DOHH2 (cell line): ENCODE measurements at regions not wholly inside any gene's neighbourhood (a gene's known extent, or its start where the extent isn't known, plus 50 kb on each side); places are given as distances from the start of the nearest gene placed in this dataset.
A peak's percentile ranks its signal among the peaks of the same experiment; 100 is the strongest.

Source experiments
- H3F3A ChIP-seq: fragments of 200-600 bp; sonication (generic), shearing (Covaris generic); 2 replicates; pipeline ENCODE4 v1.6.0; 2016; ENCODE audit warnings: antibody characterized with exemption, mild to moderate bottlenecking; ENCODE audit not compliant: control insufficient read depth, insufficient read depth
- H3K27ac ChIP-seq: fragments of 200-600 bp; sonication (generic); 2 replicates; pipeline ENCODE4 v1.5.1; 2014; ENCODE audit warnings: low read depth, mild to moderate bottlenecking, low read length, moderate library complexity
- H3K27me3 ChIP-seq: fragments of 200-600 bp; sonication (generic); 2 replicates; pipeline ENCODE4 v1.6.1; 2014; ENCODE audit warnings: mild to moderate bottlenecking, low read length, mixed read lengths; ENCODE audit not compliant: control insufficient read depth
- H3K36me3 ChIP-seq: fragments of 200-600 bp; sonication (generic); 2 replicates; pipeline ENCODE4 v1.6.1; 2014; ENCODE audit warnings: mild to moderate bottlenecking, low read length, moderate library complexity, mixed read lengths; ENCODE audit not compliant: control insufficient read depth
- H3K4me1 ChIP-seq: fragments of 200-600 bp; sonication (generic); 2 replicates; pipeline ENCODE4 v1.6.1; 2014; ENCODE audit warnings: mild to moderate bottlenecking, low read length, mixed read lengths; ENCODE audit not compliant: control insufficient read depth
- H3K4me2 ChIP-seq: fragments of 200-600 bp; sonication (generic); 2 replicates; pipeline ENCODE4 v1.6.0; 2014; ENCODE audit warnings: mild to moderate bottlenecking, low read length, moderate library complexity
- H3K4me3 ChIP-seq: fragments of 200-600 bp; sonication (generic); 2 replicates; pipeline ENCODE4 v1.5.1; 2014; ENCODE audit warnings: mild to moderate bottlenecking, low read length, mixed read lengths
- H3K79me2 ChIP-seq: fragments of 200-600 bp; sonication (generic); 2 replicates; pipeline ENCODE4 v1.6.1; 2014; ENCODE audit warnings: mild to moderate bottlenecking, low read length, mixed read lengths; ENCODE audit not compliant: control insufficient read depth
- H3K9me2 ChIP-seq: fragments of 200-600 bp; sonication (generic); replicated peaks from 2 replicates; pipeline ENCODE4 v1.6.1; 2014; ENCODE audit warnings: mild to moderate bottlenecking, low read length, mixed read lengths; ENCODE audit not compliant: control insufficient read depth
- H3K9me3 ChIP-seq: fragments of 200-600 bp; sonication (generic); 2 replicates; pipeline ENCODE4 v1.6.1; 2014; ENCODE audit warnings: antibody characterized with exemption, low read length, mixed read lengths; ENCODE audit not compliant: control insufficient read depth, insufficient read depth
- H4K20me1 ChIP-seq: fragments of 200-600 bp; sonication (generic); 2 replicates; pipeline ENCODE4 v1.6.0; 2014; ENCODE audit warnings: low read depth, mild to moderate bottlenecking, antibody characterized with exemption, low read length, moderate library complexity; ENCODE audit not compliant: control insufficient read depth, insufficient read depth
- EZH2phosphoT487 ChIP-seq: fragments of 200-600 bp; sonication (generic); IDR thresholded peaks from 2 replicates; pipeline ENCODE4 v1.6.1; 2017; ENCODE audit warnings: borderline replicate concordance, mild to moderate bottlenecking, antibody characterized with exemption, low read length, moderate library complexity, mixed read lengths
- TF ChIP-seq, protein P1 (sequence below): fragments of 200-600 bp; sonication (generic); IDR thresholded peaks from one replicate; pipeline ENCODE4 v1.5.1; 2014; ENCODE audit warnings: antibody characterized with exemption, mild to moderate bottlenecking, low read depth, low read length; ENCODE audit not compliant: poor library complexity, severe bottlenecking

DNA sequence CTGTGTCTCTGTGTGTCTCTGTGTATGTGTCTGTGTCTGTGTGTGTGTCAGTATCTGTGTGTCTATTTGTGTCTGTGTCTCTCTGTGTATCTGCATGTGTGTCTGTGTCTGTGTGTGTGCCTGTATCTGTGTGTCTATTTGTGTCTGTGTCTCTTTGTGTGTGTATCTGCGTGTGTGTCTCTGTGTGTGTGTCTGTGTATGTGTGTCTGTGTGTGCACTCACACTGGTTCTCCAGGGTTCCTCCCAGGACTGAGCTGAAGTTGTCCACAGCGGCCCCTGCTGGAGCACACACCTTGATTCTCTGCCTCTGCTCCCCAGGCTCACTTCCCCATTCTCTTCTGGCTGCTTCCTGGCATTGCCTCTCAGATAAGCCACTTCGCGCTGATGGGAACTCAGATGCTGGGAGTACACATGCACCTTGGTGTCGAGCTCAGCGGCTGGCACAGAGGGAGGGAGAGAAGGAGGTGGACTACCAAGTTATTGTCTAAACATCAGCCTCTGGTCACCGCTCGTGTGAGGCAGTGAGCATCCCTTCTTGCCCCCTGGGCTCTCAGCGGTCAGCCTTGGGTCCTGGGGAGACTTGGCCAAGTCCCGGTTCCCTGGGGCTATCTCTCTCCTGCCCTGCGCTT, 104.9 kb upstream of the NXT1 start:
- no peak for TF ChIP-seq EZH2phosphoT487
- TF ChIP-seq, protein P1, sequence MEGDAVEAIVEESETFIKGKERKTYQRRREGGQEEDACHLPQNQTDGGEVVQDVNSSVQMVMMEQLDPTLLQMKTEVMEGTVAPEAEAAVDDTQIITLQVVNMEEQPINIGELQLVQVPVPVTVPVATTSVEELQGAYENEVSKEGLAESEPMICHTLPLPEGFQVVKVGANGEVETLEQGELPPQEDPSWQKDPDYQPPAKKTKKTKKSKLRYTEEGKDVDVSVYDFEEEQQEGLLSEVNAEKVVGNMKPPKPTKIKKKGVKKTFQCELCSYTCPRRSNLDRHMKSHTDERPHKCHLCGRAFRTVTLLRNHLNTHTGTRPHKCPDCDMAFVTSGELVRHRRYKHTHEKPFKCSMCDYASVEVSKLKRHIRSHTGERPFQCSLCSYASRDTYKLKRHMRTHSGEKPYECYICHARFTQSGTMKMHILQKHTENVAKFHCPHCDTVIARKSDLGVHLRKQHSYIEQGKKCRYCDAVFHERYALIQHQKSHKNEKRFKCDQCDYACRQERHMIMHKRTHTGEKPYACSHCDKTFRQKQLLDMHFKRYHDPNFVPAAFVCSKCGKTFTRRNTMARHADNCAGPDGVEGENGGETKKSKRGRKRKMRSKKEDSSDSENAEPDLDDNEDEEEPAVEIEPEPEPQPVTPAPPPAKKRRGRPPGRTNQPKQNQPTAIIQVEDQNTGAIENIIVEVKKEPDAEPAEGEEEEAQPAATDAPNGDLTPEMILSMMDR: peak; percentile 61
- H3K27me3 ChIP-seq: no peaks in the 10 kb centered on the region; the same call in 1 of the 2 replicates
- H3K9me3 ChIP-seq: no peaks in the 10 kb centered on the region
- H3K4me1 ChIP-seq: peaks cover 11% of the 10 kb centered on the region
- H3K4me2 ChIP-seq: no peak overlapping the region
- no peak overlapping the region for H3K4me3 ChIP-seq
- H3F3A ChIP-seq: no peaks in the 10 kb centered on the region
- no peak overlapping the region for H3K27ac ChIP-seq
- no peaks in the 10 kb centered on the region for H3K9me2 ChIP-seq
- no peaks in the 10 kb centered on the region for H3K36me3 ChIP-seq
- H4K20me1 ChIP-seq: no peaks in the 10 kb centered on the region
- no peaks in the 10 kb centered on the region for H3K79me2 ChIP-seq

DNA sequence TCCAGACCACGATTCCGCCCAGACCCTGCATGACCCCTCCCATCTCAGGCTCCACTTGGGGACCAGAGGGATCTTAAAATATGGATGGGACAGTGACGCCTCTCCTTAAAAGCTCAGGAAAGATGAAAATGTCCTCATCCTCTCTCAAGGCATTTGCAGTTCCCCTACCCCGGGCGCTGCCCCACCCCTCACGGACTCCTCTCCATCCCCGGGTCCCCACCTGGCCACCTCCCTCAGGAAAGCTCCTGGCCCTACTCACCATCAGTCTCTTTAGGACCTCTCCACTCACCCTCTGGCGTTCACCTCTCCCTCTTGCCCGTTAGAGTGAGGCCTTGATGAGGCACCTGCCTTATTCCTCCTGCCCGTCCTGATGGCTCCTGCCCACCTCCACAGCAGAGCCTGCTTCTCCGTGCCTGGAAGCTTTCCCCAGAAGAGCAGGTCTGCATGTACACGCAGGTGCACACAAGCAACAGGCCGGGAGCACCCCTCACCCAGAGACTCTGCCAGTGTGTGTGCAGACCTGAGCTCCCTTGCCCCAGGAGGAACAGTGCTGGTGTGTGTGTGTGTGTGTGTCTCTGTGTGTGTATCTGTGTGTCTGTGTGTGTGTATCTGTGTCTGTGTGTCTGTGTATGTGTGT, 105.6 kb upstream of the NXT1 start:
- no peak overlapping the region for H3K4me2 ChIP-seq
- no peak overlapping the region for H3K27ac ChIP-seq

DNA sequence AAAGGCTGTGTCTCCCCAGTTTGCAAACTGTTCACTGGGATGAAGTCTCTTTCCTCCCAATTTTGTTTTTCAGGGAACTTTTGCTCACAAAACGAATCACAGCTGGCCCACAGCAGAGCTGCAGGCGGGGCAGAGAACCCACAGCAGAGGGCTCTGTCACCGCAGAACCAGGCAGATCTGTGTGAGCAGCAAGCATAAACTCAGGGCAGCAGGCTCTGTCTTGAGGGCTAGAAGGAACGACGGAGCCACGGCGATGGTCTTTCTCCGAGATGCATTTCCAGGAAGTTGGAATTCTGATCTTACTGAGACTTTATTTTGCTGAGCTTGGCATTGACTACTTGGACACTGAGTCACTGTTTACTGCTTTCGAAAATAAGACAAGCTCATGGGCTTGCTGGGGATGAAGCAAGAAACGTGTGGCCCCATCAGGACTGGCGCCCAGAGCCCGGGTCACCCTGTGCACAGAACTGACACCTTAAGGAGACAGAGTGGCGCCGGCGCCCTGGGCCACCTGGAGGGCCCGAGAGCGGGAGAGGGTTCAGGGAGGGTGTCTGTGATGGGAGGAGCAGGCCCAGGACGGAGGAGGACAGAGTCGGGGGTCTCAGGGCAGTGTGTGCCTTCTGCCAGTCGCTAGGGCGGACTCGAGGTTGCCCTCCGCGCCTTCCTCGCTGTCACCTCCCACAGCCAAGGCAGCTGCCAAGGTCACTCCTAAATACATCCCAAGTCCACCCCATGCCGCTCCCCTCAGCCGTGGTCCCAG, 106.3 kb upstream of the NXT1 start:
- Histone ChIP-seq H3K9me2 (no peaks in the 10 kb centered on the region), H3K4me2 (no peak overlapping the region), H3K9me3 (no peaks in the 10 kb centered on the region), H4K20me1 (no peaks in the 10 kb centered on the region), H3K4me1 (peaks cover 11% of the 10 kb centered on the region), H3K4me3 (no peak overlapping the region), H3F3A (no peaks in the 10 kb centered on the region), H3K27me3 (no peaks in the 10 kb centered on the region; the same call in 1 of the 2 replicates), H3K27ac (no peak overlapping the region), H3K79me2 (no peaks in the 10 kb centered on the region), H3K36me3 (no peaks in the 10 kb centered on the region)
- TF ChIP-seq, protein P1: no peak
- TF ChIP-seq EZH2phosphoT487: no peak

More for the DNA sequence above, 105.6 kb upstream of the NXT1 start:
- Histone ChIP-seq H3K9me2 (no peaks in the 10 kb centered on the region), H4K20me1 (no peaks in the 10 kb centered on the region), H3K9me3 (no peaks in the 10 kb centered on the region), H3K36me3 (no peaks in the 10 kb centered on the region), H3K27me3 (no peaks in the 10 kb centered on the region; the same call in 1 of the 2 replicates), H3K4me1 (peaks cover 11% of the 10 kb centered on the region), H3K79me2 (no peaks in the 10 kb centered on the region), H3F3A (no peaks in the 10 kb centered on the region), H3K4me3 (no peak overlapping the region)
- TF ChIP-seq, protein P1: no peak
- TF ChIP-seq EZH2phosphoT487: no peak
